ENCODE measurements at regions not wholly inside any gene's neighbourhood (a gene's known extent, or its start where the extent isn't known, plus 50 kb on each side); places are given as distances from the start of the nearest gene placed in this dataset.

DNA sequence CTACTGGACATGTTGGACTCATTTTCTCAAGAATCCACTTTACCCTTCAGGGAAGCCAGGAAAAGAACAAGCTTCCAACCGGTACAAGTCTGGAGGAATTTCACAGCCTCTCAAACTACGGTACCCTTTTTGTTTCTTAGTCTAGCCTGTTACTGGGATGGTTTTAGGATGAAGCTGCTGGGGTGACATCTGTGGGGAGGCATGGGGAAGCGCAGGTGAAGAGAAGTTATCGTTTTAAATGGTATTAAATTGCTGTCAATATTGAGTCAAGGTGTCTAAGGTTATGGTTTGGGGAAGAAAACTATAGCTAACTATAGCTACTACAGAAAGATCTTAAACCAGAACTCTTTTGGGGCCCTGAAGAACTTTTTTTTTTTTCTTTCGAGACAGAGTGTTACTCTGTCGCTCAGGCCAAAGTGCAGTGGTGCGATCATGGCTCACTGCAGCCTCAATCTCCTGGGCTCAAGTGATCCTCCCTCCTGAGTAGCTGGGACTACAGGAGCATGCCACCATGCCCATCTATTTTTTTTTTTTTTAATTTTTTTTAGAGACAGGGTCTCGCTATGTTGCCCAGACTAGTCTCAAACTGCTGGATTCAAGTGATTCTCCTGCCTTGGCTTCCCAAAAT is 128.7 kb downstream of the RIN2 start:
- peak overlapping the region in 1 of 2 experiments; percentile 76 for H3K4me3 ChIP-seq (ENCODE audit: insufficient read depth in 1 of 2, low read depth in 1 of 2, low read length in 2 of 2)
- WGBS, result 86% methylated on average over 7 of the region's 8 CpGs
- no peak overlapping the region for H2BK12ac ChIP-seq (ENCODE audit: low read length in 2 of 2)
- H2AFZ ChIP-seq (ENCODE audit: low read depth, low read length), result no peak overlapping the region
- H3K18ac ChIP-seq (ENCODE audit: low read depth in 1 of 2, low read length in 2 of 2), result peak overlapping the region; percentile 33 to 64
- peak; percentile 65 for DNase-seq
- H3K14ac ChIP-seq (ENCODE audit: low read length in 2 of 2), result no peak overlapping the region
- peaks cover 26% of the 10 kb centered on the region for H3K4me1 ChIP-seq (ENCODE audit: control insufficient read depth, insufficient read depth, low read depth, low read length)
- H3K23ac ChIP-seq (ENCODE audit: low read length in 2 of 2), result no peak overlapping the region
- H3K36me3 ChIP-seq (ENCODE audit: control insufficient read depth in 1 of 2, insufficient read depth in 2 of 2, low read depth in 1 of 2, low read length in 2 of 2), result peaks cover 0 to 11% of the 10 kb centered on the region in 2 experiments
- H2BK15ac ChIP-seq (ENCODE audit: low read depth, poor library complexity, severe bottlenecking), result no peak overlapping the region
- H3K9me3 ChIP-seq (ENCODE audit: control insufficient read depth, low read length), result peaks cover 10% of the 10 kb centered on the region
- peak overlapping the region; percentile 64 for H2BK120ac ChIP-seq (ENCODE audit: low read depth, low read length)
- no peaks in the 10 kb centered on the region for H3K27me3 ChIP-seq (ENCODE audit: control insufficient read depth in 1 of 2, insufficient read depth in 1 of 2, low read length in 2 of 2)
- no peak overlapping the region for H2BK5ac ChIP-seq (ENCODE audit: low read depth, low read length, poor library complexity, severe bottlenecking)
- peaks cover 13% of the 10 kb centered on the region for H3K79me1 ChIP-seq (replicated peaks; ENCODE audit: low read length, poor library complexity, severe bottlenecking)
- no peak overlapping the region for H2AK5ac ChIP-seq (ENCODE audit: low read length, severe bottlenecking)
- H3K4me2 ChIP-seq (ENCODE audit: low read length, poor library complexity, severe bottlenecking), result no peak overlapping the region
- no peak overlapping the region for H4K8ac ChIP-seq (ENCODE audit: low read length)
- H4K91ac ChIP-seq (ENCODE audit: low read length), result no peak overlapping the region
- peak overlapping the region; percentile 87 for H3K9ac ChIP-seq (ENCODE audit: low read length)
- no peak overlapping the region for H3K27ac ChIP-seq (ENCODE audit: low read length, poor library complexity, severe bottlenecking)
- peak overlapping the region in 1 of 2 experiments; percentile 80 for H3K4ac ChIP-seq (ENCODE audit: low read depth in 1 of 2, low read length in 2 of 2)

- Histone ChIP-seq H3K9me3 (ENCODE audit: control insufficient read depth, low read length) (peaks cover 12% of the 10 kb centered on the region), H3K36me3 (ENCODE audit: control insufficient read depth in 1 of 2, insufficient read depth in 2 of 2, low read depth in 1 of 2, low read length in 2 of 2) (peaks cover 2 to 17% of the 10 kb centered on the region in 2 experiments), H3K18ac (ENCODE audit: low read depth in 1 of 2, low read length in 2 of 2) (peak overlapping the region; percentile 14 to 73), H3K4ac (ENCODE audit: low read depth in 1 of 2, low read length in 2 of 2) (peak overlapping the region; percentile 36 to 64), H2BK120ac (ENCODE audit: low read depth, low read length) (peak overlapping the region; percentile 55), H2BK5ac (ENCODE audit: low read depth, low read length, poor library complexity, severe bottlenecking) (no peak overlapping the region), H3K79me1 (replicated peaks; ENCODE audit: low read length, poor library complexity, severe bottlenecking) (peaks cover 14% of the 10 kb centered on the region), H2BK12ac (ENCODE audit: low read length in 2 of 2) (peak overlapping the region; percentile 6 to 41), H2AFZ (ENCODE audit: low read depth, low read length) (no peak overlapping the region), H3K14ac (ENCODE audit: low read length in 2 of 2) (peak overlapping the region in 1 of 2 experiments; percentile 5), H3K4me2 (ENCODE audit: low read length, poor library complexity, severe bottlenecking) (no peak overlapping the region), H3K4me1 (ENCODE audit: control insufficient read depth, insufficient read depth, low read depth, low read length) (peaks cover 26% of the 10 kb centered on the region), H3K27me3 (ENCODE audit: control insufficient read depth in 1 of 2, insufficient read depth in 1 of 2, low read length in 2 of 2) (no peaks in the 10 kb centered on the region), H3K4me3 (ENCODE audit: insufficient read depth in 1 of 2, low read depth in 1 of 2, low read length in 2 of 2) (peak overlapping the region in 1 of 2 experiments; percentile 76), H3K23ac (ENCODE audit: low read length in 2 of 2) (peak overlapping the region in 1 of 2 experiments; percentile 9), H4K91ac (ENCODE audit: low read length) (peak overlapping the region; percentile 29), H3K27ac (ENCODE audit: low read length, poor library complexity, severe bottlenecking) (peak overlapping the region; percentile 89), H4K8ac (ENCODE audit: low read length) (no peak overlapping the region), H3K9ac (ENCODE audit: low read length) (peak overlapping the region; percentile 87), H2AK5ac (ENCODE audit: low read length, severe bottlenecking) (peak overlapping the region; percentile 58), H2BK15ac (ENCODE audit: low read depth, poor library complexity, severe bottlenecking) (no peak overlapping the region)
- DNase-seq, result no peak
- 74% methylated on average over 7 of the region's 7 CpGs for WGBS
These were observed 129.4 kb upstream of the NAA20 start for GRCh38 chr20:19887556-19888268.

DNA sequence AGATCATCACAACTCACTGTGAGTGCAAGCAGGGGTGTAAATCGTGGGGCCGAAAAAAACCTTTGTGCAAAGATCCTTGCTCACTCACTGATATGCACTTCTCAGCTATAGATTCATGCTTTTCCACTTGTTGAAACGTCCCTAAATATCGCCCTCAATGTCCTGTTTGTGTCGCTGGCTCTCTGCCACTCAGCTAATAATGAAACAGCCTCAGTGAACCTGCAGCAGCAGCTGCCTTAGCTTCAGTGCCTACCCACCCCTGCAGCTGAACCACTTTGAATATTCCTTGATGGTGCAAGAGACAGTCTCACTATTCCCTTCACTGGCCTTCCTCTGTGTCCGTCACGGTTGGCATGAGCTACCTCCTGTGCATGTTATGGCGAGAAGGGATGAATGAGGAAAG is 128.9 kb upstream of the NAA20 start:
- H2BK5ac ChIP-seq (ENCODE audit: low read depth, low read length, poor library complexity, severe bottlenecking), result no peak overlapping the region
- H3K4me2 ChIP-seq (ENCODE audit: low read length, poor library complexity, severe bottlenecking), result no peak overlapping the region
- H3K4ac ChIP-seq (ENCODE audit: low read depth in 1 of 2, low read length in 2 of 2), result peak overlapping the region; percentile 19 to 36
- H2BK120ac ChIP-seq (ENCODE audit: low read depth, low read length), result peak overlapping the region; percentile 55
- H4K8ac ChIP-seq (ENCODE audit: low read length), result peak overlapping the region; percentile 24
- H3K14ac ChIP-seq (ENCODE audit: low read length in 2 of 2), result no peak overlapping the region
- peak overlapping the region; percentile 89 for H3K27ac ChIP-seq (ENCODE audit: low read length, poor library complexity, severe bottlenecking)
- WGBS, result 80% methylated on average over 8 of the region's 8 CpGs
- H3K4me1 ChIP-seq (ENCODE audit: control insufficient read depth, insufficient read depth, low read depth, low read length), result peaks cover 24% of the 10 kb centered on the region
- H3K79me1 ChIP-seq (replicated peaks; ENCODE audit: low read length, poor library complexity, severe bottlenecking), result peaks cover 13% of the 10 kb centered on the region
- H3K18ac ChIP-seq (ENCODE audit: low read depth in 1 of 2, low read length in 2 of 2), result peak overlapping the region; percentile 14 to 17
- H3K36me3 ChIP-seq (ENCODE audit: control insufficient read depth in 1 of 2, insufficient read depth in 2 of 2, low read depth in 1 of 2, low read length in 2 of 2), result peaks cover 3 to 23% of the 10 kb centered on the region in 2 experiments
- peak overlapping the region; percentile 87 for H3K9ac ChIP-seq (ENCODE audit: low read length)
- peak overlapping the region; percentile 3 for H4K91ac ChIP-seq (ENCODE audit: low read length)
- H3K9me3 ChIP-seq (ENCODE audit: control insufficient read depth, low read length), result peaks cover 17% of the 10 kb centered on the region
- peak overlapping the region in 1 of 2 experiments; percentile 76 for H3K4me3 ChIP-seq (ENCODE audit: insufficient read depth in 1 of 2, low read depth in 1 of 2, low read length in 2 of 2)
- H2AFZ ChIP-seq (ENCODE audit: low read depth, low read length), result no peak overlapping the region
- H2AK5ac ChIP-seq (ENCODE audit: low read length, severe bottlenecking), result peak overlapping the region; percentile 58
- H2BK15ac ChIP-seq (ENCODE audit: low read depth, poor library complexity, severe bottlenecking), result no peak overlapping the region
- H2BK12ac ChIP-seq (ENCODE audit: low read length in 2 of 2), result peak overlapping the region; percentile 7 to 41
- H3K27me3 ChIP-seq (ENCODE audit: control insufficient read depth in 1 of 2, insufficient read depth in 1 of 2, low read length in 2 of 2), result no peaks in the 10 kb centered on the region
- peak; percentile 70 for DNase-seq
- no peak overlapping the region for H3K23ac ChIP-seq (ENCODE audit: low read length in 2 of 2)
